ENCODE measurements at regions not wholly inside any gene's neighbourhood (a gene's known extent, or its start where the extent isn't known, plus 50 kb on each side); places are given as distances from the start of the nearest gene placed in this dataset.

GRCh38 chr16:60271781-60272180 is 1537.7 kb upstream of the GOT2 start:
- TF ChIP-seq, protein P1, sequence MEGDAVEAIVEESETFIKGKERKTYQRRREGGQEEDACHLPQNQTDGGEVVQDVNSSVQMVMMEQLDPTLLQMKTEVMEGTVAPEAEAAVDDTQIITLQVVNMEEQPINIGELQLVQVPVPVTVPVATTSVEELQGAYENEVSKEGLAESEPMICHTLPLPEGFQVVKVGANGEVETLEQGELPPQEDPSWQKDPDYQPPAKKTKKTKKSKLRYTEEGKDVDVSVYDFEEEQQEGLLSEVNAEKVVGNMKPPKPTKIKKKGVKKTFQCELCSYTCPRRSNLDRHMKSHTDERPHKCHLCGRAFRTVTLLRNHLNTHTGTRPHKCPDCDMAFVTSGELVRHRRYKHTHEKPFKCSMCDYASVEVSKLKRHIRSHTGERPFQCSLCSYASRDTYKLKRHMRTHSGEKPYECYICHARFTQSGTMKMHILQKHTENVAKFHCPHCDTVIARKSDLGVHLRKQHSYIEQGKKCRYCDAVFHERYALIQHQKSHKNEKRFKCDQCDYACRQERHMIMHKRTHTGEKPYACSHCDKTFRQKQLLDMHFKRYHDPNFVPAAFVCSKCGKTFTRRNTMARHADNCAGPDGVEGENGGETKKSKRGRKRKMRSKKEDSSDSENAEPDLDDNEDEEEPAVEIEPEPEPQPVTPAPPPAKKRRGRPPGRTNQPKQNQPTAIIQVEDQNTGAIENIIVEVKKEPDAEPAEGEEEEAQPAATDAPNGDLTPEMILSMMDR (conservative IDR thresholded peaks at IDR 0.05 in 1 of 2, IDR thresholded peaks at IDR 0.05 in 1 of 2; ENCODE audit: extremely low read depth in 1 of 2, insufficient read depth in 1 of 2, low read depth in 1 of 2, low read length in 2 of 2), result no peak
- no peak for TF ChIP-seq EZH2 (IDR thresholded peaks at IDR 0.05; ENCODE audit: borderline replicate concordance, low read length)
